HG03442 (cell line): ENCODE measurements at regions not wholly inside any gene's neighbourhood (a gene's known extent, or its start where the extent isn't known, plus 50 kb on each side); places are given as distances from the start of the nearest gene placed in this dataset.
"Not testable (repeated sequence)": the region's sequence is repeated elsewhere in the genome, so short reads cannot be mapped to it uniquely, and the experiment has no call there.

Experiments
- ATAC-seq: cut with Tn5 transposase; IDR thresholded peaks from one replicate; pipeline ENCODE4 v1.9.1; 2021; ENCODE audit warnings: mild to moderate bottlenecking, moderate library complexity; ENCODE audit not compliant: unreplicated experiment

DNA sequence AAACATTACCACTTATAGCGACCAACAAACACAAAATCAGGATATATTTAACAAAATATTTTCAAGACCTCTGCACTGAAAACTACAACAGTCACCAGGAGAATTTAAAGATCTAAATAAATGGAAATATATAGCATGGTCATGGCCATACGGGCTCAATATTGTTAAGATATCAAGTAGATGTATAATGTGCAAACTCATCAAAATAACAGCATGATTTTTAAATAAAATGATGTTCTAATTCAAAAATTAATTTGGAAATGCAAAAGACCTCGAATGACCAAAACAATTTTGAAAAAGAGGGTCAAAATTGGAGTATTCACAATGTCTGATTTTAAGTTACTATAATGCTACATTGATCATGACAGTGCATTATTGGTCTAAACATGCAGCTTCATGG lies 159.1 kb upstream of the NDN start:
- no peak for ATAC-seq

DNA sequence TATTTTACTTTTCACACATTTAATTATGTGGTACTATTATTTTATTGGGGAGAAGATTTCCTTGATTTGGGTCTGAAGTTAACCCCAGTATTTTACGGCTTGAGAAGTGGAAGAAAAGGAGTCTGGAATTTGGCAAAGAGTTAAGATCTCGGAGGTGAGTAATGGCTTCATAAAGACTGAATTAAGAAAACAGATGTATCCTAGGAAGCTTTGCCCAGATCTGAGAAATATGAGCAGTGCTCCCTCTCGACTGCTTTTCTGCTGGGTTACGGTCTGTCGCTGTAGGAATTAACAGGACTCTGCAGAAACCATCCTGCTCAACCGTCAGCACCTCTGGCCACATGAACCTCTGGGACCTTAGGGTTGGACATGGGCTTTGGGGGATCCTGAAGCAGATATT lies 163.6 kb upstream of the NDN start:
- ATAC-seq = no peak

DNA sequence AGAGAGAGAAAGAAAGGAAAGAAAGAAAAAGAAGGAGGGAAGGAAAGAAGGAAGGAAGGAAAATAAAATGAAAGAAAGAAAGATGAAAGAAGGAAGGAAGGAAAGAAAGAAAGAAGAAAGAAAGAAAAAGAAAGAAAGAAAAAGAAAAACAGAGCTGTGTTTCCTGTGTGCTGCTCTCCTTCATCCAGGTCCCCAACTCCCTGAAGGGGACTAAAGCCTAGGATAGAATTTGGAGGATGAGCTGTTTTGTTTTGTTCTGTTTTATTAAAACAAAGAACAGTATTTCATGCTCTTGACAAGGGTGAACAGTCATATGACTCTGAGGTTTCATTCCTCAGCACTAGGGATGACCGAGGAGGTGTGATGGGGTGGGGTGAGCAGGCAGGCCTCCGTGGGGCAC lies 164.8 kb upstream of the NDN start:
- no peak for ATAC-seq

DNA sequence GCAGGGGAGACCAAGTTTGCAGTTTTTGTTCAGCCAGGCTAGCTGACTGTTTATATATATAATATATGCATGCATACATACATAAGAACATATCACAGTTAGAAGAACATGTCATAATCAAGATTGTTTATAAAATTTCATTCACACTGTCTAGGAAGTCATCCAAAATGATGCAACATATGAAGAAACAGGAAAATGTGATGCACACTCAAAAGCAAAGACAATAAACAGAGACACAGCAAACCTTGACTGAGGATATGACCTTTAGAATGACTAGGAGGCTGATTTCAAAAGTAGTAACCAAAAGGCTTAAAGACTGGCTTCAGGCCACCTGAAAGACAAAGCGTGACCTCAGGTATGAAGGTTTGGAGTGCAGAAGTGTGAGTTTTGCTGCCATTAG lies 166.2 kb upstream of the NDN start:
- no peak for ATAC-seq

DNA sequence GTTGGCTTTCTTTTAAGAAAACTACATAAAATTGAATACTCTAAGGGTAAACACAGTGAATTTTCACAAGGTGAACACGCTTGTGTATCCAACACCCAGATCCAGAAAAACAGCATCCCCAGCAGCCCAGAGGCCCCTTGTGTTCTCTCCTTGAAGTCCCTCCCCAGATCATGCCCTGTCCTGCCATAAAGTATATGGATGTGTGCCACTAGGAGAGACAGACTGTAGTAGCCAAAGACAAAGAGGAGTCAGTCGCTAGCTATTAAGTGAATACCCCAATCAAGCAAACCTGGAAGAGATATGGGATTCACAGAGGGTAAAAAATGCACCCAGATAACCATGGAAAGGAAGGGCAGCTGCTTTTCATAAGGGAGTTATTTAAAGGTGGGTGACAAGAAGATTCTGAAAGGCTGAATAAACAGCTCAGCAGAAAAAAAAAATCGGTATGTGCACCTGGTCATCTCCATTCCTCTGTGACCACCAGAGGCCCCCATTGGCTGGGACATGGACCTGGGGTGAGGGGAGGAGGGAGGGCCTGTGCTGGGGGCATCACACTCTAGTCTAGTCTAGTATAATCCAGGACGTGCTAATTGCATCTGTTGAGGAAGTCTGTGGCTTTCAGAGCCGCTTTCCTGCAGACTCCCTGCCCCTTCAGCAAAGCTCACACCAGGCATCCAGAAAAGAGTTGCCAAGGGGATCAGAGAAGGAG lies 167.3 kb upstream of the NDN start:
- no peak for ATAC-seq

DNA sequence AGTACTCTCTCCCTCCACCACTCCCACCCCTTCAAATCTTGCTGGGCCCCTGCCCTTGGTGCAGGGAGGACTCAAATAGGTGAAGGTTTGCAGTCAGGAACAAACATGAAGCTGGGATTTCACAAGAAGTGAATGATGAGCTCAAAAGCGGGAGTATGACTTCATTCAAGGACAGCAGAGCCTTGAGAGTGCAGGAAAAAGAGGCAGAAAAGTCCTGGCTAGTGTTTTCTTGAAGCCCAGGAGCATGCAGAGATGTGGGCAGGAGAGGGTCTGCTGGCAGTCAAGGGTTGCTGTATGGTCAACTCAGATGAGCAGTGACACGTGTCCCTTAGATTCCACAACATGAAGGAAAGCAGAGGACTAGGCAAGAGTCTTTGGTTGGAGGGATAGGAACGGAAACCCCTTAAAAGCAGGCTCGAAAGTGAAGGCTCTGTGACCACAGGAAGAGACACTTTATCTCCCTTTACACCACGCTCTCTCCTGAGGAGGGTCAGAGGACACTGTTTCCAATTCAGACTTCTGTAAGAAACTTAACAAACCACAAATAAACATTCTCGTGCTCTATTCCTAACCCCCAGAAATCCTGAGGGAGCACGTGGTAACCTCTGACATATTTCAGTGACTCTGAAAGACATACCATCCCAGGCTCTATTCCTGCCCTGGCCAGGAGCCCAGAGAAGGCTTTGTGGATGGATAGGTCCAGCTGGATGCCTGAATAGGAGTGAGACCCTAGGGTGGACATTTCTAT lies 168.0 kb upstream of the NDN start:
- no peak for ATAC-seq

DNA sequence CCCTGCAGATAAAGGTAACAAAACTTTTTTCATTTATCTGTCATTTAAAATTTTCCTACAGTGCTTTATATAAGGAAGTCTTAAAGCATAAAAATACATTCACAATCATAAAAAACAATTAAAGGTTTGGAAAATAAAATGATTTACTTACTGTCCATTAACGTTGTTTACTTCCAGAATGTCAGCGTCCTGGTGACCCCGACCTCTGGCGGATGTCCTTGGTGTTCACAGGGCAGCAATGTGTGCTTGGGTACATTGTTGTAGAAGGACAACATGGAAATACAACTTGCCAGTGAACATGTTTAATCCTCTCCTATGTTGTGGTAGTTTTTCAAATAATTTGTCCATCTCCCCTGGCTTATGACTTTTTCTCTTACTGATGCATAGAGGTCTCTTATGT lies 168.8 kb upstream of the NDN start:
- no peak for ATAC-seq

DNA sequence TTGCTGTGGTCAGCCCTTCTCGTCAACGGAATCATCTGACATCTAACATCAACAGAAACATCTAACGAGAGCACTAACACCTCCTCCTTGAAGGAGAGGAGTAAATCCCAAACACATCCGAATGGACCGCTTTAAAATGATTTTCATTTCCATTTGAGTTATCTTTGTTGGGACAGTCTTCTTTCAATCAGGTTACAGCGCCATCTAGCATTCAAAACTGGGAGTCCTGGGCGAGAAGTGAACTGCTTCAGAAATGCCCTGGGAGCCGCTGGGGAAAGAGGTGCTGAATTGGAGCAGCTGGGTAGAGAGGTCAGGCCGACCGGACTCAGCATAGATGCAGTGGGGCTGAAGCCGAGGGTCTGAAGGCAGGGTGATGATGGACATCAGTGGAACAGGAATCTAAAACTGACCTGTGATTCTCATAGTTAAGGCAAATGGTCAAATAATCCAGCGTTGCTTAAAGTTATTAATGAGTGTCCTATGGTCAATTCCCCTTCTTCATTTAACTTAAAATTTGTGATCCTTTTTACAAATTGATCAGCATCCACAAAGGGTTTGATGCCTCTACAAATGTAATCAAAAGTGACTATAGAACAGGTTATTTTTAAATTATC lies 170.0 kb upstream of the NDN start:
- ATAC-seq = no peak

DNA sequence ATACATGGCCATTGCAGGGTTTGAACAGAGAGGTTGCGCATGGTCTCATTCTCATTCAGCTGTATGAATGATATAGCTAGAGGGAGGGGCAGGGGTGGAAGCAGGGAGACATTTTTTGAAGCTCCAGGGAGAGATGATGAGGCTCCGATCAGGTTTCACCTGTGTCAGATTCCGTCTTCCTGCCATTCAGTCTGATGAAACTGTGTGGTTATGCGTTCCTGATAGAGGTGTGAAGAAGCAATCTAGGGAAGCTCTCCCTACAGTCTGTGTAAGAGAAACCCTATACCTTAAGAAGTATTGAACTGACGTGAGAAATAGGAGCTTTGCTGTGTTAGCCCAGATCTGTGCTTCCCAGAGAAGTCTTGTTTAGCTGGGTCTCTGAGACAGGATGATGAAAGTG lies 171.9 kb upstream of the NDN start:
- no peak for ATAC-seq

DNA sequence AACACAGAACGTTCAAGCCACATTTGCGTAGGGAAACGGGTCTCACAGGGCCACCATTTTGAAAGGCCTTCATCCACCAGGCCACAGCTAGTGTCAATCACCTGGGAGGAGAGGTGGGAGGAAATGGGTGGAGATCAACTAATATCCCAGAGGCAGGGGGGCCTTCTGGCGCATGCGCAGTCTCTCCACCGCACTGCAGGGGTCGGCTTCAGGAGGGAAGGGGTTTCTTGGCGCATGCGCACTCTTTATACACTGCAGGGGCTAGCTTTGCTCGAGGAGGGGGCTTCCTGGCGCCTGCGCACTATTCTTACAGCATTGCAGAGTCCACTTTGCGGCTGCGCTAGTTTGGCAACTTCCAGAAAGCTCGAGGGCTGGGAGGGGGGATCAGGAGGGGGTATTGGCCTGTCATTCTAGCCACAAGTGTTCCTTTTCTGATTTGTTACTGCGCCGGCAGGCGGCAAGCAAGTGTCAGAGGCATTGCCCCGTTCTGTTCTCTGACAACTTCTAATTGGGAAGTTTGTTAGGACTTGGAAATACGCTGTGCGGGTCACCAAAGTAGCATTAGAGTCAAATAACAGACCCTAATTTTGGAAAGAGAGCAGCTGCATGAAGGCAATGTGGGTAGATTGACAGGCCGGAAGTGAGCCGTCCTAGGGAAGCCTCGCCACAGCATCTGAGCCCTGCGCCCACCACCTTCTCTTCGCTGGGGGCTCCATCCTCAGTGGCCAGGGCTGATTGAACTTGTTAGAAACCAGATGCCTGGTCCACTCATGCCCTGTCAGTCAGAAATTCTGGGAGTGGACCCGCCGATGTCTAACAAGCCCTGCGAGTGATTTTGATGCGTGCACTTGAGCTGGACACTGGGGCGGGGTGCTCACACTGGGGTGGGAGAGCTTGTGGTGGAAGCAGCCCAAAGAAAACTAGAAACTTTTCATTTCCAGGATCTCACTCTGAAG lies 173.5 kb upstream of the NDN start:
- ATAC-seq = no peak

DNA sequence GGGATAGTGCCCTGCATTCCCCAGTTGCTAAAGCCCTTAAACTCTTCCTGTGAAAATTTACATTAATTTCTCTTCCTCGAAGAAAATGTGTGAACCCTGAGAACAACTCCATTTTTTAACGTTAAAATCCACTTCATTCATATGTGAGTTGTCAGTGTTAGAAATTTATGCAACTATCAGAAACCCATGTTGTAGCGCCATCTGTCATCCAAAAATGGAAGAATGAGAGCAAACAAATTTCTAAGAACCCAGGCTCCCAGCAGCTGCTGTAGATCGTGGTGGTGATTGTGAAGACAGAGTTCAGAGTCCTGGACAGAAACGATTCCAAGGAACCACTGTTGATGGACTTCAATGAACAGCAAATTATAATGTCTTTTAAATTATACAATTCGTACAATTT lies 179.7 kb upstream of the NDN start:
- no peak for ATAC-seq

DNA sequence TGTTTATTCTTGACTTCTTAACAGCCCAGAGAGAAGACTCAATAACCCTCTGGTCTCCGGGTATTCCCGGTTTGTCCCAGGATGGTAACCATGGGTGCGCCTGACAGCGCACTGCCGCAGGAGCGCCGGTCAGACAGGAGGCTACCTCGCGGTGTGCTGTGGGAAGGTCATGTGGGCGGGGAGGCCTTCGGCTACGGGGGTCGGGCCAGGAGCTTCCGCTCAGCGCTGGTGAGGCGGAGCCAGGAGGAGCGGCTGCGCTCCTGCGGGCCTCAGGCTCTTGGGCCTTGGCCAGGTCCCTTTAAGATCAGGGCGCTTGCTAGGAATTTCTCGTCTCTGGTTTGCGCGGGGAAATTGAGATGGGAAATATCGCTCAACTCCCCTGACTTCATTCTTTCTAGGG lies 182.3 kb upstream of the NDN start:
- ATAC-seq = no peak

DNA sequence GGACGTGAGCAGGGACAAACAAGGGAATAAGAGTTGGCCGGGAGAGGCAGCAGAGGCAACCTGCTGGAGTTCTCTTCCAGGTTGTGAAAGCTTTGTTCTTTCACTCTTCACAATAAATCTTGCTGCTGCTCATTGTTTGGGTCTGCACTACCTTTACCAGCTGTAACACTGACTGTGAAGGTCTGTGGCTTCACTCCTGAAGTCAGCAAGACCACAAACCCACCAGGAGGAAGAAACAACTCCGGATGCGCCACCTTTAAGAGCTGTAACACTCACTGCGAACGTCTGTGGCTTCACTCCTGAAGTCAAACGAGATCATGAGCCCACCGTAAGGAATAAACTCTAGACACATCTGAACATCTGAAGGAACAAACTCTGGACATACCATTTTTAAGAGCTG lies 186.5 kb upstream of the NDN start:
- ATAC-seq = not testable (repeated sequence)

DNA sequence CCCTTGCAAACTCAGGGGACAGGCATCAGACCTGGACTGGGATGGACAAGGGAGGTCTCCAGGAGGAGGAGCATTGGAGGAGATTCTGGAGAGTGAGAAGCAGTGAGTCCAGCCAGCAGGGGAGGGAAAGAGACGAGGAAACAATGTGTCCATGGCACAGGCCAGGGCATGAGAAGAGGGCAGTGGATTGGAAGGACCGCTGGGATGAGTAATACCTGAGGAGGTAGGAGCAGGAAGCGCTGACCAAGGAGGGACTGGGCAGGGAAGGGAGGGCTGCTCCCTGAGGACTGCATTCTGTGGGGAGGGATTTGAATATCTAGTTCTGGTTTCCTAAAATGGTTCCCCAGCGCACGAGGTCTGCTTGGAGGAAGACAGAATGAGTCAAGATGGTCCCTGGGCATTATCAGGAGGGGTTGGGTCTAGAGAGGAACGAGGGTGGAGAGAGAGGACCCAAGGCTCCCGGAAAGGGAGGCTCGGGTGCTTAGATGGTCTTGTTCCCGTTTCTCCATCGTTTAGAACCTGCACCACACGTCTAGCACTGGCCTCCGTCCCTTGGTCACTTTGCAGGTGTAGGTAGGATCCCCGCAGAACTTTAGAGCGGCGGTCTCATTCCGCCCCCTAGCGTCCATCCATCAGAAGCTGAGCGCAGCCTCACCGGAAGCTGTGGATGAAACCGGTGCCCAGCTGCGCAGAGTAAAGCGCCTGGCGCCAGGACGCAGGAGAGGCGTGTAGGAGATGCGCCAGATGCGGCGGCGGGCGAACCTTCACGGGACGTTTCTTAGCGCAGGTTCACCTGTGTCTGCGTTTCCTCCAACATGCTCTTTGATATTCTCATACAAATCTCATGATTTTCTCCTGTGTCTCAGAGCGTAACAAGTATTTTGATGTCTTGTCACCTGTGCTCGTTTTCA lies 190.7 kb upstream of the NDN start:
- peak; percentile 43 for ATAC-seq

DNA sequence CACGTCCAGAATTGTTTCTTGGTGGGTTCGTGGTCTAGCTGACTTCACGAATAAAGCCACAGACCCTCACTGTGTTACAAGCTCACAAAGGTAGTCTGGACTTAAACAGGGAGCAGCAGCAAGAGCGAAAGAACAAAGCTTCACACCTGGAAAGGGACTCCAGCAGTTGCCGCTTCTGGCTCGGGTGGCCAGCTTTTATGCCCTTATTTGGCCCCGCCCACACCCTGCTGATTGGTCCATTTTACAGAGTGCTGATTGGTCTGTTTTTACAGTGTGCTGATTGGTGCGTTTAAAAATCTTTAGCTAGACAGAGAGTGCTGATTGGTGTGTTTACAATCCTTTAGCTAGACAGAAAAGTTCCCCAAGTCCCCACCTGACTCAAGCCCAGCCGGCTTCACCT lies 194.2 kb upstream of the NDN start:
- no peak for ATAC-seq

DNA sequence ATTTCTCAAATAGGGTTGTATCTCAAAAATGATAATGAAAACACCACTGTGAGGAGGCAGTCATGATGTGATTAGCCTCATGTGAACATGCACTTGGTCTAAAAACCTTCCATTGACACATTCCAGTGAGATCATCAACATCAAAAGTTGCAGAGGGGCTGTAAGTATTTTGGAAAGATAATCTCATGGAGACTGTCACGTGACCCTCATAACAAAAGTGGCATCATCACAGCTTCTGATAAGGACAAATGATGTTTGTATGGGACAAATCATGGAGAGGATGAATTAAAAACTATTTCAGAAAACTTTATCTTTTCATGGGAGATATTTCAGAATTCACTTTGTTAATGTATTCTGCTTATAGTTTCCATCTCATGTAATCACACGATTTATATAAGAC lies 203.1 kb upstream of the NDN start:
- no peak for ATAC-seq

DNA sequence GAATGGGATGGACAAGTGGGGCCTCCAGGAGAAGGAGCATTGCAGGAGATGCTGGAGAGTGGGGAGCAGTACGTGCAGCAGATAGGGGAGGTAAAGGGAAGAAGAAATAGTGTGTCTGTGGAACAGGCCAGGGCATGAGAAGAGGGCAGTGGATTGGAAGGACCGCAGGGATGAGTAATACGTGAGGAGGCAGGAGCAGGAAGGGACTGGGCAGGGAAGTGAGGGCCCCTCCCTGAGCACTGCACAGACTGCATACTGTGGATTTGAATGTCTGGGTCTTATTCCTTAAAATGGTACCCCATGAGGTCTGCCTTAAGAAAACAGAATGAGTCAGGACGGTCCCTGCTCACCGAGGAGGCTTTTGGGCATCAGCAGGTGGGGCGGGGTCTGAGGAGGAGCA lies 210.0 kb upstream of the NDN start:
- ATAC-seq = no peak

DNA sequence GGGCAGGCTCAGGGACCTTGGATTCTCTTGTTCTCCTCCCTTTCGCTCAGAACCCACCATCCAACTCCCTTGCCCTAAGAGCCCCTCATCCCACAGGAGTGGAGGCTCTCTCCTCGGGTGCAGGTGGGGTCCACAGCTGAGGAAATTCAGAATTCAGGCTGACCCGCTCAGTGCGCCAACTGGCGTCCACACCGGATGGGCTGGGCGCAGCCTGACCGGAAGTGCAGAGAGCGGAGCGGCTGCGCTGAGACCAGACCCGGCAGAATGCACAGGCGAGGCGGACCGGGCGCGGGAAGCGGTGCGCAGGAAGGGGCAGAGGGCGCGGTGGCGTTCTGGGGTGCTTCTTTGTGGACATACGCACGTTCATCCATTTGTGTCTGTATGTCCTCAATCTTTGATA lies 210.4 kb upstream of the NDN start:
- ATAC-seq = no peak

DNA sequence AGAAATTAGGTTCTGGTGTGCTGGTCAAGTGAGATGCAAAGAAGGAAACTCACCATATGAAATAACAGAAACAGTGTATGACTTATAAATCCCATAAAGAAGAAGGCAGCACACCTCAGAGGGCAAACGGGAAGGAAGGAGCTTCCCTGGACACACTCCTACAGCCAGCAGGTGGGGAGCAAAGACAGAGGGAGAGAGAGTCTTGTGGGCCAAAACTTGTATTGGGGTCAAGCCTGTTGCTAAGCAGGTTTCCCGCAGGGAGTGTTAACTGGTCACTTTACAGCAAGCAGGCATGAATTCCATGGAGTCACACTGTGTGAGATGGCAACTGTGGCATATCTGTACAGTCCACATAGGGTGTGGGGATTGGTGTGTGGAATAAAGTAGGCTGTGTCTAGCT lies 222.9 kb upstream of the NDN start:
- ATAC-seq = no peak

DNA sequence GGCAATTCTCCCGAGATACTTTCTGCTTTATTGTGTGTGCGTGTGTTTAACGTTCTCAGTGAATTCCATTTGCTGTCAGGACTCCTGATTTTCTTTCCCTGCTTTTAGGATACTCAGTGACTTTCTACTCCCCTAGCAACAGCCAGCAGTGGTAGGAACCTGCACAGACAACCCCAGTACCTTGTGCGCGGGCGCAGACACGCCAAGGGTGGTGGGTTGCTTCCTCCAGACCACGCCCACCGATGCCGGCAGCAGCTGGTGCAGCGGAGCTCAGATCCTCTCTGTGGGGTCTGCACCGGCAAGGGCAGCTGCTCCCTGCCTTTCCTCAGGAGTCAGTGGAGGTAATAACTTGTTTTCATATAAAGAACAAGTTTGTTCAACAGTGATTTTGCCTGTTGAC lies 225.1 kb upstream of the NDN start:
- ATAC-seq = no peak
